ENCODE measurements at regions not wholly inside any gene's neighbourhood (a gene's known extent, or its start where the extent isn't known, plus 50 kb on each side); places are given as distances from the start of the nearest gene placed in this dataset.
"Not testable (repeated sequence)": the region's sequence is repeated elsewhere in the genome, so short reads cannot be mapped to it uniquely, and the experiment has no call there.

- no peak for DNase-seq (ENCODE audit: low read depth)
These were observed 1009.9 kb upstream of the USP15 start for GRCh38 chr12:61250303-61250702.

GRCh38 chr12:61251076-61251475 is 1009.1 kb upstream of the USP15 start:
- TF ChIP-seq, protein P1, sequence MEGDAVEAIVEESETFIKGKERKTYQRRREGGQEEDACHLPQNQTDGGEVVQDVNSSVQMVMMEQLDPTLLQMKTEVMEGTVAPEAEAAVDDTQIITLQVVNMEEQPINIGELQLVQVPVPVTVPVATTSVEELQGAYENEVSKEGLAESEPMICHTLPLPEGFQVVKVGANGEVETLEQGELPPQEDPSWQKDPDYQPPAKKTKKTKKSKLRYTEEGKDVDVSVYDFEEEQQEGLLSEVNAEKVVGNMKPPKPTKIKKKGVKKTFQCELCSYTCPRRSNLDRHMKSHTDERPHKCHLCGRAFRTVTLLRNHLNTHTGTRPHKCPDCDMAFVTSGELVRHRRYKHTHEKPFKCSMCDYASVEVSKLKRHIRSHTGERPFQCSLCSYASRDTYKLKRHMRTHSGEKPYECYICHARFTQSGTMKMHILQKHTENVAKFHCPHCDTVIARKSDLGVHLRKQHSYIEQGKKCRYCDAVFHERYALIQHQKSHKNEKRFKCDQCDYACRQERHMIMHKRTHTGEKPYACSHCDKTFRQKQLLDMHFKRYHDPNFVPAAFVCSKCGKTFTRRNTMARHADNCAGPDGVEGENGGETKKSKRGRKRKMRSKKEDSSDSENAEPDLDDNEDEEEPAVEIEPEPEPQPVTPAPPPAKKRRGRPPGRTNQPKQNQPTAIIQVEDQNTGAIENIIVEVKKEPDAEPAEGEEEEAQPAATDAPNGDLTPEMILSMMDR (IDR thresholded peaks at IDR 0.05; ENCODE audit: insufficient read depth, low read length, poor library complexity, severe bottlenecking): no peak
- no peaks in the 10 kb centered on the region for H3K27me3 ChIP-seq (ENCODE audit: control insufficient read depth, insufficient read depth, low read length)
- DNase-seq (ENCODE audit: low read depth): no peak

More at GRCh38 chr12:61250303-61250702, 1009.9 kb upstream of the USP15 start:
- Histone ChIP-seq H3K27me3 (ENCODE audit: control insufficient read depth, insufficient read depth, low read length) (no peaks in the 10 kb centered on the region), H3K36me3 (ENCODE audit: control insufficient read depth, insufficient read depth, low read length) (no peaks in the 10 kb centered on the region), H3K4me3 (ENCODE audit: low read depth, low read length) (no peak overlapping the region)
- TF ChIP-seq, protein P1 (IDR thresholded peaks at IDR 0.05; ENCODE audit: insufficient read depth, low read length, poor library complexity, severe bottlenecking): no peak

DNA sequence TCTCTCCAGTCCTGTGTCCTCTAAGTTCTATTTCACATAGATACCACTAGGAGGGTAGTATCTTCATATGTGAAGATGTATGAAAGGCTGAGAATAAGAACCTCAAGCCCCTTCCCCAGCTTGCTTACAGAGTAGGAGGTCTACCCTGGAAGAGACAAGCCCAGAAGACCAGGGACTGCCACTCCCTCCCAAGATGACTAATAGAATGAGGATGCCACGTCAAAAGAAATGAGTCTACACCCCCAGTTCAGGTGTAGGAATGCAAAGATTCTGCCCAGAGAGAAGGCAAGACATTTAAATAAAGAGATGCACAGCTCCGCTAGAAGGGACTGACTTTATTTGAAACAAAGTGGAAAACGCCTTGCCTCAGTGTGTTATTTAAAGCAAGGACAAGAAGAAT is 1006.0 kb upstream of the USP15 start:
- Histone ChIP-seq H3K4me3 (ENCODE audit: low read depth, low read length) (no peak overlapping the region), H3K36me3 (ENCODE audit: control insufficient read depth, insufficient read depth, low read length) (no peaks in the 10 kb centered on the region), H3K27me3 (ENCODE audit: control insufficient read depth, insufficient read depth, low read length) (no peaks in the 10 kb centered on the region)
- no peak for DNase-seq (ENCODE audit: low read depth)
- TF ChIP-seq, protein P1 (IDR thresholded peaks at IDR 0.05; ENCODE audit: insufficient read depth, low read length, poor library complexity, severe bottlenecking): no peak

More at GRCh38 chr12:61251076-61251475, 1009.1 kb upstream of the USP15 start:
- Histone ChIP-seq H3K4me3 (ENCODE audit: low read depth, low read length) (no peak overlapping the region), H3K36me3 (ENCODE audit: control insufficient read depth, insufficient read depth, low read length) (no peaks in the 10 kb centered on the region)

- H3K4me3 ChIP-seq (ENCODE audit: low read depth, low read length); H3K36me3 ChIP-seq (ENCODE audit: control insufficient read depth, insufficient read depth, low read length); H3K27me3 ChIP-seq (ENCODE audit: control insufficient read depth, insufficient read depth, low read length); DNase-seq (ENCODE audit: low read depth): not testable (repeated sequence)
These were observed 995.9 kb upstream of the USP15 start for GRCh38 chr12:61264294-61264693.

DNA sequence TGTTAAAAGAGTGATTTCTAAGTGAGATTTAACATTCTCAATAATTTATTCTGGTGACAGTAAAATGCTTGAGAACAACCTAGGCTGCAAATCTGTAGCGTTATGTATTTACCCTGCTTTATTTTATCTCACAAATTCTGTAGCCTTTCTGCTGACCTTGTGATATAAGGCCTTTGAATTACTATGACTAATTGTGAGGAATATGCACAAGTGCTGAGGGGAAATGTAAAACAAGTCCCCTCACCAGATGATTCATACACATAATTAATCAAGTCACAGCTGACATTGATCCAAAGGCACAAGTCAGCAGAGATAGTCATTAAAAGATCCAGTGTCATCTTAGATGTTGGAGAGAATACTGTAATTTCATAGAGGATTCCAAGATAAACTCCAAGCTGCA is 992.7 kb upstream of the USP15 start:
- TF ChIP-seq, protein P1 (IDR thresholded peaks at IDR 0.05; ENCODE audit: insufficient read depth, low read length, poor library complexity, severe bottlenecking): no peak
- no peaks in the 10 kb centered on the region for H3K36me3 ChIP-seq (ENCODE audit: control insufficient read depth, insufficient read depth, low read length)
- no peaks in the 10 kb centered on the region for H3K27me3 ChIP-seq (ENCODE audit: control insufficient read depth, insufficient read depth, low read length)
- H3K4me3 ChIP-seq (ENCODE audit: low read depth, low read length): no peak overlapping the region
- no peak for DNase-seq (ENCODE audit: low read depth)

DNA sequence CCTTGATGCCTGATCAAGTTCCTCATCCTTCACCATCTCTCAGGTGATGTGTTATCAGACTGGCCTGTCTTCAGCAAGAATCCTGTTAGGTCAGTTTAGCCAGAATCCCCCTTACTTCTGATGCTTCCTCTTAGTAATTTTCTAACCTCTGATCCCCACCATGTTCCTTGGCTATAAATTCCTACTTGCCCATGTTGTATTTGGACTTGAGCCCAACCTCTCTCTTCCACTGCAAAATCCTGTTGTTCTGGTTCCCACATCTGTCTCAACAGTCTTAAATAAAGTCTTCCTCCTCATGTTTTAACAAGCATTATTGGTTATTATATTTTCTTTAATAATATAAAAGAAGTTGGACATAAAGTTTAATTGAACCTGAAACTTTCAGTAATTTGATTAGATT is 987.8 kb upstream of the USP15 start:
- TF ChIP-seq, protein P1 (IDR thresholded peaks at IDR 0.05; ENCODE audit: insufficient read depth, low read length, poor library complexity, severe bottlenecking): no peak
- Histone ChIP-seq H3K27me3 (ENCODE audit: control insufficient read depth, insufficient read depth, low read length) (no peaks in the 10 kb centered on the region), H3K36me3 (ENCODE audit: control insufficient read depth, insufficient read depth, low read length) (no peaks in the 10 kb centered on the region), H3K4me3 (ENCODE audit: low read depth, low read length) (no peak overlapping the region)
- no peak for DNase-seq (ENCODE audit: low read depth)

Data from kidney epithelial cell (primary cell).